ENCODE measurements at regions not wholly inside any gene's neighbourhood (a gene's known extent, or its start where the extent isn't known, plus 50 kb on each side); places are given as distances from the start of the nearest gene placed in this dataset.

- no peaks in the 10 kb centered on the region for H3K9me3 ChIP-seq
- no peaks in the 10 kb centered on the region for H3K27me3 ChIP-seq
- H3K27ac ChIP-seq: no peak overlapping the region
- 91 to 92% methylated on average over 7 to 8 of the region's 8 CpGs for WGBS, 2 donors
- no peak for DNase-seq (ENCODE audit: low spot score in 2 of 2)
- no peak overlapping the region for H3K4me3 ChIP-seq
- H3K36me3 ChIP-seq: no peaks in the 10 kb centered on the region
- TF ChIP-seq CTCF (IDR thresholded peaks at IDR 0.05): no peak
- no peak for TF ChIP-seq EP300 (IDR thresholded peaks at IDR 0.05)
- TF ChIP-seq POLR2A (IDR thresholded peaks at IDR 0.05): no peak
- peaks cover 0 to 10% (median 3%) of the 10 kb centered on the region in 4 donors for H3K4me1 ChIP-seq
Observed at GRCh38 chr6:163647624-163648023, 233.1 kb downstream of the QKI start.

GRCh38 chr6:163646866-163647265 is 232.3 kb downstream of the QKI start:
- Histone ChIP-seq H3K4me1 (peaks cover 0 to 3% (median 0%) of the 10 kb centered on the region in 4 donors), H3K4me3 (no peak overlapping the region), H3K27ac (no peak overlapping the region), H3K27me3 (no peaks in the 10 kb centered on the region), H3K36me3 (no peaks in the 10 kb centered on the region), H3K9me3 (no peaks in the 10 kb centered on the region)
- TF ChIP-seq POLR2A (IDR thresholded peaks at IDR 0.05): no peak
- no peak for TF ChIP-seq CTCF (IDR thresholded peaks at IDR 0.05)
- no peak for TF ChIP-seq EP300 (IDR thresholded peaks at IDR 0.05)
- 59 to 65% methylated on average over 3 of the region's 3 CpGs for WGBS, 2 donors
- no peak for DNase-seq (ENCODE audit: low spot score in 2 of 2)

GRCh38 chr6:163646133-163646532 is 231.6 kb downstream of the QKI start:
- Histone ChIP-seq H3K9me3 (no peaks in the 10 kb centered on the region), H3K27ac (no peak overlapping the region), H3K36me3 (no peaks in the 10 kb centered on the region), H3K4me3 (no peak overlapping the region), H3K27me3 (no peaks in the 10 kb centered on the region), H3K4me1 (no peaks in the 10 kb centered on the region)
- WGBS, 2 donors: 90 to 92% methylated on average over 9 of the region's 9 CpGs
- no peak for DNase-seq (ENCODE audit: low spot score in 2 of 2)
- TF ChIP-seq CTCF (IDR thresholded peaks at IDR 0.05): no peak
- no peak for TF ChIP-seq POLR2A (IDR thresholded peaks at IDR 0.05)
- no peak for TF ChIP-seq EP300 (IDR thresholded peaks at IDR 0.05)

GRCh38 chr6:163645560-163645959 is 231.0 kb downstream of the QKI start:
- Histone ChIP-seq H3K9me3 (no peaks in the 10 kb centered on the region), H3K36me3 (no peaks in the 10 kb centered on the region), H3K27me3 (no peaks in the 10 kb centered on the region), H3K4me3 (no peak overlapping the region), H3K27ac (no peak overlapping the region), H3K4me1 (no peaks in the 10 kb centered on the region)
- TF ChIP-seq CTCF (IDR thresholded peaks at IDR 0.05) (no peak), POLR2A (IDR thresholded peaks at IDR 0.05) (no peak), EP300 (IDR thresholded peaks at IDR 0.05) (no peak)
- DNase-seq (ENCODE audit: low spot score in 2 of 2): no peak
- WGBS, 2 donors: 83% methylated on average over 10 of the region's 10 CpGs

- no peak overlapping the region for H3K27ac ChIP-seq
- no peaks in the 10 kb centered on the region for H3K9me3 ChIP-seq
- WGBS, 2 donors: 81 to 88% methylated on average over 3 of the region's 3 CpGs
- no peak for TF ChIP-seq CTCF (IDR thresholded peaks at IDR 0.05)
- no peak for DNase-seq (ENCODE audit: low spot score in 2 of 2)
- no peaks in the 10 kb centered on the region for H3K36me3 ChIP-seq
- H3K4me1 ChIP-seq: no peaks in the 10 kb centered on the region
- no peak overlapping the region for H3K4me3 ChIP-seq
- H3K27me3 ChIP-seq: no peaks in the 10 kb centered on the region
Observed at GRCh38 chr6:163643866-163644265, 229.3 kb downstream of the QKI start.

Data from tibial nerve (tissue), 4 donors.